CD4-positive, alpha-beta T cell (primary cell): ENCODE measurements at regions not wholly inside any gene's neighbourhood (a gene's known extent, or its start where the extent isn't known, plus 50 kb on each side); places are given as distances from the start of the nearest gene placed in this dataset.
A peak's percentile ranks its signal among the peaks of the same experiment; 100 is the strongest.

Experiments used
- ATAC-seq: fragments of 200-7000 bp; cut with Tn5 transposase; one replicate; pipeline ENCODE4 v1.10.0; 2022; ENCODE audit warnings: mild to moderate bottlenecking; ENCODE audit not compliant: poor library complexity
- CTCF ChIA-PET: fragments of 350-600 bp; sonication (Branson Sonifier 250); formaldehyde crosslinking; loops from one replicate; lab custom pipeline; 2021; ENCODE audit warnings: antibody characterized with exemption, inconsistent platforms; lab: Charles Lee
- POLR2A ChIA-PET: fragments of 350-600 bp; sonication (Branson Sonifier 250); formaldehyde crosslinking; loops from one replicate; lab custom pipeline; 2021; ENCODE audit warnings: antibody characterized with exemption, inconsistent platforms; lab: Charles Lee
- DNase-seq, 14 experiments: peaks; one replicate each; pipeline ENCODE4 v3.0.0-alpha.2; 2013 to 2020; ENCODE audit warnings: mixed read lengths in 2 of 14
- H3K27ac ChIP-seq, 2 donors: one replicate each; pipeline versions ENCODE4 v1.5.1 to v1.7.0; 2013; ENCODE audit warnings: low read length in 2 of 2, low read depth in 1 of 2, mild to moderate bottlenecking in 1 of 2
- H3K27me3 ChIP-seq, 2 experiments: 1 replicate in 1 of 2; 2 replicates in 1 of 2; pipeline versions ENCODE4 v1.6.1 to v1.7.0; 2013; ENCODE audit warnings: low read length in 2 of 2, control low read depth in 1 of 2, mild to moderate bottlenecking in 1 of 2, moderate library complexity in 1 of 2; ENCODE audit not compliant: insufficient read depth in 2 of 2, control insufficient read depth in 1 of 2
- H3K36me3 ChIP-seq: one replicate; pipeline ENCODE4 v1.6.1; 2013; ENCODE audit warnings: low read length, control low read depth; ENCODE audit not compliant: insufficient read depth
- H3K4me1 ChIP-seq: one replicate; pipeline ENCODE4 v1.6.1; 2013; ENCODE audit warnings: low read length, control low read depth; ENCODE audit not compliant: insufficient read depth
- H3K4me3 ChIP-seq: one replicate; pipeline ENCODE4 v1.5.1; 2013; ENCODE audit warnings: mild to moderate bottlenecking, low read length, moderate library complexity
- H3K9me3 ChIP-seq, 2 experiments: 1 replicate in 1 of 2; 2 replicates in 1 of 2; pipeline versions ENCODE4 v1.6.1 to v1.7.0; 2013; ENCODE audit warnings: low read length in 2 of 2, mild to moderate bottlenecking in 2 of 2, control low read depth in 1 of 2, moderate library complexity in 1 of 2; ENCODE audit not compliant: control insufficient read depth in 1 of 2, insufficient read depth in 1 of 2
- H3K27ac Mint-ChIP-seq: one replicate; pipeline ENCODE4 v1.8.0; 2020; ENCODE audit warnings: mixed read lengths
- H3K27me3 Mint-ChIP-seq: one replicate; pipeline ENCODE4 v1.8.0; 2021; ENCODE audit warnings: mixed read lengths
- H3K36me3 Mint-ChIP-seq: one replicate; pipeline ENCODE4 v1.8.0; 2021; ENCODE audit warnings: low read depth, mixed read lengths
- H3K4me1 Mint-ChIP-seq: one replicate; pipeline ENCODE4 v1.8.0; 2021; ENCODE audit warnings: low read depth, mixed read lengths
- H3K4me3 Mint-ChIP-seq: one replicate; pipeline ENCODE4 v1.8.0; 2020; ENCODE audit warnings: mild to moderate bottlenecking, mixed read lengths
- H3K9me3 Mint-ChIP-seq: one replicate; pipeline ENCODE4 v1.8.0; 2020; ENCODE audit warnings: mixed read lengths
- CTCF ChIP-seq: fragments of 200-600 bp; IDR thresholded peaks from one replicate; pipeline ENCODE4 v1.8.0; 2022; ENCODE audit warnings: antibody characterized with exemption, mild to moderate bottlenecking
- intact Hi-C, 2 experiments: fragments of 100-400 bp; cut with DNase I in 1 of 2; cut with micrococcal nuclease in 1 of 2; formaldehyde crosslinking; loops; one replicate each; pipeline versions ENCODE4 v1.15.1 to v1.9.0; 2023 to 2025; cut with DNase I, micrococcal nuclease

GRCh38 chr11:128298271-128298670 is 289.1 kb downstream of the ETS1 start:
- Histone ChIP-seq H3K27ac (peak overlapping the region; percentile 90 to 94), H3K4me3 (no peak overlapping the region), H3K27me3 (no peaks in the 10 kb centered on the region), H3K4me1 (peaks cover 83% of the 10 kb centered on the region), H3K36me3 (no peaks in the 10 kb centered on the region), H3K9me3 (peaks cover 0 to 4% of the 10 kb centered on the region in 2 experiments)
- ChIA-PET POLR2A (interaction anchor here (0.9 to 9.2 kb wide), 19 partner anchors 7 to 326 kb away, joined by 3 to 121 read pairs (median 4); no protein-coding TSS in a partner anchor), CTCF (interaction anchor here (1.0 to 1.8 kb wide), 4 partner anchors 8 to 334 kb away, joined by 3 to 4 read pairs (median 3); no protein-coding TSS in a partner anchor)
- no peaks in the 10 kb centered on the region for H3K27me3 Mint-ChIP-seq
- intact Hi-C loops, result no loop called here
- H3K4me1 Mint-ChIP-seq, result peaks cover 98% of the 10 kb centered on the region
- TF ChIP-seq CTCF, result no peak
- peak overlapping the region; percentile 100 for H3K27ac Mint-ChIP-seq
- H3K4me3 Mint-ChIP-seq, result peak overlapping the region; percentile 73
- peaks cover 2% of the 10 kb centered on the region for H3K9me3 Mint-ChIP-seq
- DNase-seq (no peak), ATAC-seq (no peak)
- H3K36me3 Mint-ChIP-seq, result peaks cover 15% of the 10 kb centered on the region

GRCh38 chr11:128297805-128298204 is 289.6 kb downstream of the ETS1 start:
- no peak overlapping the region for H3K4me3 ChIP-seq
- ATAC-seq (no peak), DNase-seq (no peak)
- no peaks in the 10 kb centered on the region for H3K36me3 ChIP-seq
- intact Hi-C loops, result no loop called here
- H3K4me1 ChIP-seq, result peaks cover 83% of the 10 kb centered on the region
- POLR2A ChIA-PET, result interaction anchor here (0.9 to 9.2 kb wide), 22 partner anchors 12 to 326 kb away, joined by 3 to 121 read pairs (median 4); no protein-coding TSS in a partner anchor
- no peaks in the 10 kb centered on the region for H3K27me3 ChIP-seq
- peaks cover 0 to 4% of the 10 kb centered on the region in 2 experiments for H3K9me3 ChIP-seq
- CTCF ChIA-PET, result interaction anchor here (0.8 to 1.8 kb wide), 6 partner anchors 8 to 334 kb away, joined by 3 to 4 read pairs (median 3); no protein-coding TSS in a partner anchor
- H3K27ac ChIP-seq, result peak overlapping the region; percentile 90 to 94
- peaks cover 20% of the 10 kb centered on the region for H3K36me3 Mint-ChIP-seq
- peaks cover 2% of the 10 kb centered on the region for H3K9me3 Mint-ChIP-seq
- H3K27ac Mint-ChIP-seq, result peak overlapping the region; percentile 100
- H3K27me3 Mint-ChIP-seq, result no peaks in the 10 kb centered on the region
- no peak for TF ChIP-seq CTCF
- peaks cover 98% of the 10 kb centered on the region for H3K4me1 Mint-ChIP-seq
- peak overlapping the region; percentile 73 for H3K4me3 Mint-ChIP-seq

- Histone ChIP-seq H3K4me1 (peaks cover 86% of the 10 kb centered on the region), H3K27me3 (no peaks in the 10 kb centered on the region), H3K9me3 (peaks cover 0 to 4% of the 10 kb centered on the region in 2 experiments), H3K27ac (peak overlapping the region; percentile 90 to 94), H3K36me3 (no peaks in the 10 kb centered on the region), H3K4me3 (no peak overlapping the region)
- ChIA-PET CTCF (interaction anchor here (0.7 to 1.8 kb wide), 5 partner anchors 22 to 335 kb away, joined by 3 to 4 read pairs (median 3); no protein-coding TSS in a partner anchor), POLR2A (interaction anchor here (0.9 to 9.2 kb wide), 19 partner anchors 13 to 327 kb away, joined by 3 to 121 read pairs (median 4); no protein-coding TSS in a partner anchor)
- peaks cover 2% of the 10 kb centered on the region for H3K9me3 Mint-ChIP-seq
- TF ChIP-seq CTCF, result no peak
- H3K27ac Mint-ChIP-seq, result peak overlapping the region; percentile 100
- intact Hi-C loops, result no loop called here
- H3K36me3 Mint-ChIP-seq, result peaks cover 16% of the 10 kb centered on the region
- H3K4me1 Mint-ChIP-seq, result peaks cover 98% of the 10 kb centered on the region
- no peaks in the 10 kb centered on the region for H3K27me3 Mint-ChIP-seq
- ATAC-seq, result peak; percentile 47
- DNase-seq, result peak in 8 of 14 experiments; percentile 28 to 86 (median 42)
- H3K4me3 Mint-ChIP-seq, result peak overlapping the region; percentile 73
These were observed 290.2 kb downstream of the ETS1 start for GRCh38 chr11:128297091-128297651.
